GM23338 (cell line): ENCODE measurements at regions not wholly inside any gene's neighbourhood (a gene's known extent, or its start where the extent isn't known, plus 50 kb on each side); places are given as distances from the start of the nearest gene placed in this dataset.

ENCODE experiments used
- ATAC-seq: fragments of 200-7000 bp; cut with Tn5 transposase; 3 replicates; pipeline ENCODE4 v1.9.1; 2020
- DNase-seq: peaks from one replicate; pipeline ENCODE4 v3.0.0-alpha.2; 2015; ENCODE audit warnings: low spot score
- H2AFZ ChIP-seq: fragments of 200-600 bp; sonication (generic); 2 replicates; pipeline ENCODE4 v1.8.0; 2016; ENCODE audit warnings: antibody characterized with exemption, mild to moderate bottlenecking, moderate library complexity
- H3F3A ChIP-seq: fragments of 200-600 bp; sonication (generic); replicated peaks from 2 replicates; pipeline ENCODE4 v1.8.0; 2017; ENCODE audit warnings: antibody characterized with exemption, mixed run types, low read depth
- H3K27ac ChIP-seq: fragments of 200-600 bp; sonication (generic); 2 replicates; pipeline ENCODE4 v1.6.1; 2016; ENCODE audit warnings: low read depth
- H3K27me3 ChIP-seq: fragments of 200-600 bp; sonication (generic); 2 replicates; pipeline ENCODE4 v1.8.0; 2016; ENCODE audit warnings: mild to moderate bottlenecking, mixed run types, moderate library complexity; ENCODE audit not compliant: insufficient read depth
- H3K36me3 ChIP-seq: fragments of 200-600 bp; sonication (generic); 2 replicates; pipeline ENCODE4 v1.8.0; 2016; ENCODE audit warnings: mild to moderate bottlenecking; ENCODE audit not compliant: insufficient read depth
- H3K4me1 ChIP-seq: fragments of 200-600 bp; sonication (generic); 2 replicates; pipeline ENCODE4 v1.8.0; 2016; ENCODE audit warnings: mild to moderate bottlenecking, moderate library complexity; ENCODE audit not compliant: insufficient read depth
- H3K4me2 ChIP-seq: fragments of 200-600 bp; sonication (generic); 2 replicates; pipeline ENCODE4 v1.7.1; 2017; ENCODE audit warnings: mixed run types
- H3K4me3 ChIP-seq: fragments of 200-600 bp; sonication (generic); 2 replicates; pipeline ENCODE4 v1.6.1; 2016; ENCODE audit warnings: mixed run types
- H3K79me2 ChIP-seq: fragments of 200-600 bp; sonication (generic); replicated peaks from 2 replicates; pipeline ENCODE4 v1.8.0; 2017; ENCODE audit warnings: mild to moderate bottlenecking; ENCODE audit not compliant: insufficient read depth
- H3K9me2 ChIP-seq: fragments of 200-600 bp; sonication (generic); 2 replicates; pipeline ENCODE4 v1.8.0; 2017; ENCODE audit not compliant: insufficient read depth
- H4K20me1 ChIP-seq: fragments of 200-600 bp; sonication (generic); replicated peaks from 2 replicates; pipeline ENCODE4 v1.8.0; 2017; ENCODE audit warnings: mild to moderate bottlenecking; ENCODE audit not compliant: insufficient read depth
- H3K27ac Mint-ChIP-seq: 2 replicates; pipeline ENCODE4 v1.8.0; 2020; ENCODE audit warnings: inconsistent platforms, mild to moderate bottlenecking, moderate library complexity, mixed read lengths
- H3K27me3 Mint-ChIP-seq: 3 replicates; pipeline ENCODE4 v1.8.0; 2022; ENCODE audit warnings: low read depth, mild to moderate bottlenecking, moderate library complexity, mixed read lengths, inconsistent platforms; ENCODE audit not compliant: insufficient read depth, poor library complexity
- H3K36me3 Mint-ChIP-seq: 3 replicates; pipeline ENCODE4 v1.8.0; 2021; ENCODE audit warnings: low read depth, mild to moderate bottlenecking, inconsistent platforms, moderate library complexity, mixed read lengths
- H3K4me1 Mint-ChIP-seq: 3 replicates; pipeline ENCODE4 v1.8.0; 2020; ENCODE audit warnings: mild to moderate bottlenecking, inconsistent platforms, mixed read lengths
- H3K4me3 Mint-ChIP-seq: 3 replicates; pipeline ENCODE4 v1.8.0; 2021; ENCODE audit warnings: moderate library complexity, mild to moderate bottlenecking, inconsistent platforms, mixed read lengths
- H3K9me3 Mint-ChIP-seq: 3 replicates; pipeline ENCODE4 v1.8.0; 2020; ENCODE audit warnings: moderate library complexity, mild to moderate bottlenecking, inconsistent platforms, mixed read lengths
- CREB1 ChIP-seq: fragments of 250-450 bp; sonication (Bioruptor Pico); IDR thresholded peaks from 2 replicates; pipeline ENCODE4 v1.5.0; 2020; ENCODE audit warnings: low read depth, mild to moderate bottlenecking, moderate library complexity
- EZH2 ChIP-seq: fragments of 200-600 bp; sonication (generic); IDR thresholded peaks from one replicate; pipeline ENCODE4 v1.8.0; 2017; ENCODE audit warnings: antibody characterized with exemption, mild to moderate bottlenecking, low read depth; ENCODE audit not compliant: unreplicated experiment
- EZH2phosphoT487 ChIP-seq: fragments of 200-600 bp; sonication (generic); IDR thresholded peaks from one replicate; pipeline ENCODE4 v1.8.1; 2018; ENCODE audit warnings: antibody characterized with exemption; ENCODE audit not compliant: unreplicated experiment
- JUNB ChIP-seq: IDR thresholded peaks from one replicate; pipeline ENCODE4 v1.6.1; 2016; ENCODE audit warnings: antibody characterized with exemption; ENCODE audit not compliant: unreplicated experiment
- NANOG ChIP-seq: IDR thresholded peaks from 2 replicates; pipeline ENCODE4 v1.6.1; 2016; ENCODE audit warnings: antibody characterized with exemption, borderline replicate concordance
- TF ChIP-seq, protein P1 (sequence below): IDR thresholded peaks from one replicate; pipeline ENCODE4 v1.6.1; 2018; ENCODE audit warnings: antibody characterized with exemption; ENCODE audit not compliant: unreplicated experiment
- TF ChIP-seq, protein P2 (sequence below): fragments of 250-450 bp; sonication (Bioruptor Pico); IDR thresholded peaks from 2 replicates; pipeline ENCODE4 v1.5.0; 2020; ENCODE audit warnings: mild to moderate bottlenecking, moderate library complexity
- TF ChIP-seq, protein P3 (sequence below), 2 experiments: fragments of 200-600 bp in 1 of 2; sonication (generic) in 1 of 2; conservative IDR thresholded peaks; 2 replicates each; pipeline versions ENCODE4 v1.5.1 to v1.6.1; 2016 to 2017; ENCODE audit warnings: antibody characterized with exemption in 2 of 2, low read depth in 2 of 2, mild to moderate bottlenecking in 2 of 2, moderate library complexity in 1 of 2

DNA sequence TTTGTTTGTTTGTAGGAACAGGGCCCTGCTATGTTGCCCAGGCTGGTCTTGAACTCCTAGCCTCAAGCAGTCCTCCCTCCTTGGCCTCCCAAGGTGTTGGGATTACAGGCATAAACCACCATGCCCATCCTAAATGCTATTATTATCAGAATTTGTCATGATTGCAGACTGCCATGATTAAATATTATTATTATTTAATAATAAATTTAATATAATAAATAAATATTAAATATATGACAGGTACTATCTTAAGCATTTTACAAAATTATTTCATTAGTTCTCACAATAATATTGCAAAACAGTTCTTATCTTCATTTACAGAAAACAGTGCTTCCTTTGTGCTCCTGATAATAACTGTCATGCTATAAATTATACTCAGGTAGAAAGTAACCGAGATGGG, 133.4 kb upstream of the JADE1 start:
- H3K36me3 ChIP-seq, result no peaks in the 10 kb centered on the region
- no peaks in the 10 kb centered on the region for H3K27me3 ChIP-seq
- no peaks in the 10 kb centered on the region for H3K79me2 ChIP-seq
- Mint-ChIP-seq H3K4me3 (no peak overlapping the region), H3K27ac (no peak overlapping the region), H3K4me1 (peaks cover 33% of the 10 kb centered on the region), H3K27me3 (peaks cover 7% of the 10 kb centered on the region), H3K9me3 (peaks cover 20% of the 10 kb centered on the region), H3K36me3 (peaks cover 17% of the 10 kb centered on the region)
- H3F3A ChIP-seq, result 0 out of 2 replicates have a peak, but pooled peaks cover 4% of the 10 kb centered on the region
- H3K9me2 ChIP-seq, result no peaks in the 10 kb centered on the region
- H3K4me1 ChIP-seq, result peaks cover 24% of the 10 kb centered on the region
- no peak overlapping the region for H3K4me2 ChIP-seq
- TF ChIP-seq JUNB (no peak), EZH2phosphoT487 (no peak), CREB1 (CRISPR knock-in tag) (no peak), NANOG (no peak), EZH2 (no peak)
- TF ChIP-seq, protein P1, sequence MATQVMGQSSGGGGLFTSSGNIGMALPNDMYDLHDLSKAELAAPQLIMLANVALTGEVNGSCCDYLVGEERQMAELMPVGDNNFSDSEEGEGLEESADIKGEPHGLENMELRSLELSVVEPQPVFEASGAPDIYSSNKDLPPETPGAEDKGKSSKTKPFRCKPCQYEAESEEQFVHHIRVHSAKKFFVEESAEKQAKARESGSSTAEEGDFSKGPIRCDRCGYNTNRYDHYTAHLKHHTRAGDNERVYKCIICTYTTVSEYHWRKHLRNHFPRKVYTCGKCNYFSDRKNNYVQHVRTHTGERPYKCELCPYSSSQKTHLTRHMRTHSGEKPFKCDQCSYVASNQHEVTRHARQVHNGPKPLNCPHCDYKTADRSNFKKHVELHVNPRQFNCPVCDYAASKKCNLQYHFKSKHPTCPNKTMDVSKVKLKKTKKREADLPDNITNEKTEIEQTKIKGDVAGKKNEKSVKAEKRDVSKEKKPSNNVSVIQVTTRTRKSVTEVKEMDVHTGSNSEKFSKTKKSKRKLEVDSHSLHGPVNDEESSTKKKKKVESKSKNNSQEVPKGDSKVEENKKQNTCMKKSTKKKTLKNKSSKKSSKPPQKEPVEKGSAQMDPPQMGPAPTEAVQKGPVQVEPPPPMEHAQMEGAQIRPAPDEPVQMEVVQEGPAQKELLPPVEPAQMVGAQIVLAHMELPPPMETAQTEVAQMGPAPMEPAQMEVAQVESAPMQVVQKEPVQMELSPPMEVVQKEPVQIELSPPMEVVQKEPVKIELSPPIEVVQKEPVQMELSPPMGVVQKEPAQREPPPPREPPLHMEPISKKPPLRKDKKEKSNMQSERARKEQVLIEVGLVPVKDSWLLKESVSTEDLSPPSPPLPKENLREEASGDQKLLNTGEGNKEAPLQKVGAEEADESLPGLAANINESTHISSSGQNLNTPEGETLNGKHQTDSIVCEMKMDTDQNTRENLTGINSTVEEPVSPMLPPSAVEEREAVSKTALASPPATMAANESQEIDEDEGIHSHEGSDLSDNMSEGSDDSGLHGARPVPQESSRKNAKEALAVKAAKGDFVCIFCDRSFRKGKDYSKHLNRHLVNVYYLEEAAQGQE, result no peak
- TF ChIP-seq, protein P2, sequence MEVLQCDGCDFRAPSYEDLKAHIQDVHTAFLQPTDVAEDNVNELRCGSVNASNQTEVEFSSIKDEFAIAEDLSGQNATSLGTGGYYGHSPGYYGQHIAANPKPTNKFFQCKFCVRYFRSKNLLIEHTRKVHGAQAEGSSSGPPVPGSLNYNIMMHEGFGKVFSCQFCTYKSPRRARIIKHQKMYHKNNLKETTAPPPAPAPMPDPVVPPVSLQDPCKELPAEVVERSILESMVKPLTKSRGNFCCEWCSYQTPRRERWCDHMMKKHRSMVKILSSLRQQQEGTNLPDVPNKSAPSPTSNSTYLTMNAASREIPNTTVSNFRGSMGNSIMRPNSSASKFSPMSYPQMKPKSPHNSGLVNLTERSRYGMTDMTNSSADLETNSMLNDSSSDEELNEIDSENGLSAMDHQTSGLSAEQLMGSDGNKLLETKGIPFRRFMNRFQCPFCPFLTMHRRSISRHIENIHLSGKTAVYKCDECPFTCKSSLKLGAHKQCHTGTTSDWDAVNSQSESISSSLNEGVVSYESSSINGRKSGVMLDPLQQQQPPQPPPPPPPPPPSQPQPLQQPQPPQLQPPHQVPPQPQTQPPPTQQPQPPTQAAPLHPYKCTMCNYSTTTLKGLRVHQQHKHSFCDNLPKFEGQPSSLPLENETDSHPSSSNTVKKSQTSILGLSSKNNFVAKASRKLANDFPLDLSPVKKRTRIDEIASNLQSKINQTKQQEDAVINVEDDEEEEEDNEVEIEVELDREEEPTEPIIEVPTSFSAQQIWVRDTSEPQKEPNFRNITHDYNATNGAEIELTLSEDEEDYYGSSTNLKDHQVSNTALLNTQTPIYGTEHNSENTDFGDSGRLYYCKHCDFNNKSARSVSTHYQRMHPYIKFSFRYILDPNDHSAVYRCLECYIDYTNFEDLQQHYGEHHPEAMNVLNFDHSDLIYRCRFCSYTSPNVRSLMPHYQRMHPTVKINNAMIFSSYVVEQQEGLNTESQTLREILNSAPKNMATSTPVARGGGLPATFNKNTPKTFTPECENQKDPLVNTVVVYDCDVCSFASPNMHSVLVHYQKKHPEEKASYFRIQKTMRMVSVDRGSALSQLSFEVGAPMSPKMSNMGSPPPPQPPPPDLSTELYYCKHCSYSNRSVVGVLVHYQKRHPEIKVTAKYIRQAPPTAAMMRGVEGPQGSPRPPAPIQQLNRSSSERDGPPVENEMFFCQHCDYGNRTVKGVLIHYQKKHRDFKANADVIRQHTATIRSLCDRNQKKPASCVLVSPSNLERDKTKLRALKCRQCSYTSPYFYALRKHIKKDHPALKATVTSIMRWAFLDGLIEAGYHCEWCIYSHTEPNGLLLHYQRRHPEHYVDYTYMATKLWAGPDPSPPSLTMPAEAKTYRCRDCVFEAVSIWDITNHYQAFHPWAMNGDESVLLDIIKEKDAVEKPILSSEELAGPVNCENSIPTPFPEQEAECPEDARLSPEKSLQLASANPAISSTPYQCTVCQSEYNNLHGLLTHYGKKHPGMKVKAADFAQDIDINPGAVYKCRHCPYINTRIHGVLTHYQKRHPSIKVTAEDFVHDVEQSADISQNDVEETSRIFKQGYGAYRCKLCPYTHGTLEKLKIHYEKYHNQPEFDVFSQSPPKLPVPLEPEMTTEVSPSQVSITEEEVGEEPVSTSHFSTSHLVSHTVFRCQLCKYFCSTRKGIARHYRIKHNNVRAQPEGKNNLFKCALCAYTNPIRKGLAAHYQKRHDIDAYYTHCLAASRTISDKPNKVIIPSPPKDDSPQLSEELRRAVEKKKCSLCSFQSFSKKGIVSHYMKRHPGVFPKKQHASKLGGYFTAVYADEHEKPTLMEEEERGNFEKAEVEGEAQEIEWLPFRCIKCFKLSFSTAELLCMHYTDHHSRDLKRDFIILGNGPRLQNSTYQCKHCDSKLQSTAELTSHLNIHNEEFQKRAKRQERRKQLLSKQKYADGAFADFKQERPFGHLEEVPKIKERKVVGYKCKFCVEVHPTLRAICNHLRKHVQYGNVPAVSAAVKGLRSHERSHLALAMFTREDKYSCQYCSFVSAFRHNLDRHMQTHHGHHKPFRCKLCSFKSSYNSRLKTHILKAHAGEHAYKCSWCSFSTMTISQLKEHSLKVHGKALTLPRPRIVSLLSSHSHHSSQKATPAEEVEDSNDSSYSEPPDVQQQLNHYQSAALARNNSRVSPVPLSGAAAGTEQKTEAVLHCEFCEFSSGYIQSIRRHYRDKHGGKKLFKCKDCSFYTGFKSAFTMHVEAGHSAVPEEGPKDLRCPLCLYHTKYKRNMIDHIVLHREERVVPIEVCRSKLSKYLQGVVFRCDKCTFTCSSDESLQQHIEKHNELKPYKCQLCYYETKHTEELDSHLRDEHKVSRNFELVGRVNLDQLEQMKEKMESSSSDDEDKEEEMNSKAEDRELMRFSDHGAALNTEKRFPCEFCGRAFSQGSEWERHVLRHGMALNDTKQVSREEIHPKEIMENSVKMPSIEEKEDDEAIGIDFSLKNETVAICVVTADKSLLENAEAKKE, result no peak
- TF ChIP-seq, protein P3, sequence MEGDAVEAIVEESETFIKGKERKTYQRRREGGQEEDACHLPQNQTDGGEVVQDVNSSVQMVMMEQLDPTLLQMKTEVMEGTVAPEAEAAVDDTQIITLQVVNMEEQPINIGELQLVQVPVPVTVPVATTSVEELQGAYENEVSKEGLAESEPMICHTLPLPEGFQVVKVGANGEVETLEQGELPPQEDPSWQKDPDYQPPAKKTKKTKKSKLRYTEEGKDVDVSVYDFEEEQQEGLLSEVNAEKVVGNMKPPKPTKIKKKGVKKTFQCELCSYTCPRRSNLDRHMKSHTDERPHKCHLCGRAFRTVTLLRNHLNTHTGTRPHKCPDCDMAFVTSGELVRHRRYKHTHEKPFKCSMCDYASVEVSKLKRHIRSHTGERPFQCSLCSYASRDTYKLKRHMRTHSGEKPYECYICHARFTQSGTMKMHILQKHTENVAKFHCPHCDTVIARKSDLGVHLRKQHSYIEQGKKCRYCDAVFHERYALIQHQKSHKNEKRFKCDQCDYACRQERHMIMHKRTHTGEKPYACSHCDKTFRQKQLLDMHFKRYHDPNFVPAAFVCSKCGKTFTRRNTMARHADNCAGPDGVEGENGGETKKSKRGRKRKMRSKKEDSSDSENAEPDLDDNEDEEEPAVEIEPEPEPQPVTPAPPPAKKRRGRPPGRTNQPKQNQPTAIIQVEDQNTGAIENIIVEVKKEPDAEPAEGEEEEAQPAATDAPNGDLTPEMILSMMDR (conservative IDR thresholded peaks at IDR 0.05; ENCODE audit: low read depth in 2 of 2), result no peak
- H3K27ac ChIP-seq, result no peak overlapping the region
- DNase-seq, result no peak
- ATAC-seq, result no peak
- H4K20me1 ChIP-seq, result no peaks in the 10 kb centered on the region
- H3K4me3 ChIP-seq, result no peak overlapping the region
- no peak overlapping the region for H2AFZ ChIP-seq
